Left lung (tissue), 4 donors: ENCODE measurements at regions not wholly inside any gene's neighbourhood (a gene's known extent, or its start where the extent isn't known, plus 50 kb on each side); places are given as distances from the start of the nearest gene placed in this dataset.

ENCODE experiments used
- ATAC-seq: fragments of 200-7000 bp; cut with Tn5 transposase; one replicate; pipeline ENCODE4 v1.9.1; 2020; ENCODE audit warnings: moderate library complexity
- DNase-seq, 4 donors: peaks; one replicate each; pipeline ENCODE4 v3.0.0-alpha.2; 2013 to 2020
- H3K27ac ChIP-seq, 2 donors: fragments of 200-600 bp; sonication (generic) in 1 of 2; one replicate each; pipeline versions ENCODE4 v1.5.0 to v1.8.0; 2020 to 2021
- H3K27me3 ChIP-seq, 2 donors: fragments of 200-600 bp; sonication (generic) in 1 of 2; one replicate each; pipeline versions ENCODE4 v1.5.0 to v1.8.0; 2020 to 2021
- H3K36me3 ChIP-seq, 2 donors: fragments of 200-600 bp; sonication (generic) in 1 of 2; one replicate each; pipeline versions ENCODE4 v1.5.0 to v1.8.0; 2020 to 2021
- H3K4me1 ChIP-seq, 2 donors: fragments of 200-600 bp; one replicate each; pipeline ENCODE4 v1.8.0; 2021
- H3K4me3 ChIP-seq, 2 donors: fragments of 200-600 bp; sonication (generic) in 1 of 2; one replicate each; pipeline versions ENCODE4 v1.5.0 to v1.8.0; 2020 to 2021; ENCODE audit warnings: mild to moderate bottlenecking in 1 of 2
- H3K9me3 ChIP-seq, 2 donors: fragments of 200-600 bp; sonication (generic) in 1 of 2; one replicate each; pipeline versions ENCODE4 v1.5.0 to v1.8.0; 2020 to 2021
- CTCF ChIP-seq, 2 donors: fragments of 200-600 bp; sonication (generic) in 1 of 2; IDR thresholded peaks; one replicate each; pipeline versions ENCODE4 v1.5.0 to v1.8.0; 2021; ENCODE audit warnings: antibody characterized with exemption in 2 of 2
- intact Hi-C, 2 donors: fragments of 100-400 bp; cut with DNase I; formaldehyde crosslinking; loops; one replicate each; pipeline versions ENCODE4 v1.11.2 to v1.14.2; 2022
- donor health status: DM: no; HTN: yes; CAD: no.
- donor health status: DM: no; HTN: no; CAD: no.

- H3K4me3 ChIP-seq, result no peak overlapping the region
- ATAC-seq (no peak), DNase-seq (no peak)
- no peak overlapping the region for H3K27ac ChIP-seq
- H3K27me3 ChIP-seq, result no peaks in the 10 kb centered on the region
- no peaks in the 10 kb centered on the region for H3K4me1 ChIP-seq
- no peaks in the 10 kb centered on the region for H3K36me3 ChIP-seq
- intact Hi-C loops, result no loop called here
- TF ChIP-seq CTCF (IDR thresholded peaks at IDR 0.05), result no peak
- no peaks in the 10 kb centered on the region for H3K9me3 ChIP-seq
These were observed 171.8 kb downstream of the CNTN3 start for GRCh38 chr3:74442683-74443082.

- TF ChIP-seq CTCF (IDR thresholded peaks at IDR 0.05), result no peak
- H3K9me3 ChIP-seq, result no peaks in the 10 kb centered on the region
- intact Hi-C loops, result no loop called here
- ATAC-seq, result no peak
- H3K36me3 ChIP-seq, result no peaks in the 10 kb centered on the region
- no peaks in the 10 kb centered on the region for H3K27me3 ChIP-seq
- no peak overlapping the region for H3K4me3 ChIP-seq
- H3K4me1 ChIP-seq, result no peaks in the 10 kb centered on the region
- H3K27ac ChIP-seq, result no peak overlapping the region
- DNase-seq, result no peak
These were observed 172.4 kb downstream of the CNTN3 start for GRCh38 chr3:74442068-74442467.

GRCh38 chr3:74436184-74436583 lies 178.3 kb downstream of the CNTN3 start:
- intact Hi-C loops, result no loop called here
- Histone ChIP-seq H3K27me3 (no peaks in the 10 kb centered on the region), H3K27ac (no peak overlapping the region), H3K4me3 (no peak overlapping the region), H3K9me3 (no peaks in the 10 kb centered on the region), H3K36me3 (no peaks in the 10 kb centered on the region), H3K4me1 (no peaks in the 10 kb centered on the region)
- ATAC-seq, result no peak
- TF ChIP-seq CTCF (IDR thresholded peaks at IDR 0.05), result no peak
- no peak for DNase-seq

- no peaks in the 10 kb centered on the region for H3K4me1 ChIP-seq
- DNase-seq (no peak), ATAC-seq (no peak)
- TF ChIP-seq CTCF (IDR thresholded peaks at IDR 0.05), result no peak
- intact Hi-C loops, result no loop called here
- no peak overlapping the region for H3K4me3 ChIP-seq
- no peaks in the 10 kb centered on the region for H3K27me3 ChIP-seq
- H3K27ac ChIP-seq, result no peak overlapping the region
- H3K9me3 ChIP-seq, result no peaks in the 10 kb centered on the region
- H3K36me3 ChIP-seq, result no peaks in the 10 kb centered on the region
These were observed 178.8 kb downstream of the CNTN3 start for GRCh38 chr3:74435631-74436030.

- no peak for TF ChIP-seq CTCF (IDR thresholded peaks at IDR 0.05)
- no peaks in the 10 kb centered on the region for H3K9me3 ChIP-seq
- no peaks in the 10 kb centered on the region for H3K4me1 ChIP-seq
- no peaks in the 10 kb centered on the region for H3K27me3 ChIP-seq
- intact Hi-C loops, result no loop called here
- H3K27ac ChIP-seq, result no peak overlapping the region
- ATAC-seq (no peak), DNase-seq (no peak)
- no peaks in the 10 kb centered on the region for H3K36me3 ChIP-seq
- H3K4me3 ChIP-seq, result no peak overlapping the region
These were observed 180.1 kb downstream of the CNTN3 start for GRCh38 chr3:74434406-74434805.
